ENCODE measurements at regions not wholly inside any gene's neighbourhood (a gene's known extent, or its start where the extent isn't known, plus 50 kb on each side); places are given as distances from the start of the nearest gene placed in this dataset.

GRCh38 chr10:10482613-10483012 lies 535.1 kb upstream of the CELF2 start:
- Histone ChIP-seq H3K18ac (ENCODE audit: low read depth, low read length) (no peak overlapping the region), H2BK5ac (ENCODE audit: low read depth, low read length, poor library complexity, severe bottlenecking) (no peak overlapping the region), H3K27ac (ENCODE audit: insufficient read depth, low read length) (no peak overlapping the region), H3K27me3 (ENCODE audit: control insufficient read depth, insufficient read depth, low read length) (no peaks in the 10 kb centered on the region), H3K14ac (replicated peaks; ENCODE audit: low read depth, low read length) (no peak overlapping the region), H4K20me1 (ENCODE audit: insufficient read depth, low read length) (no peaks in the 10 kb centered on the region), H3K56ac (ENCODE audit: extremely low read depth, insufficient read depth, low read length) (no peak overlapping the region), H3K4me1 (ENCODE audit: control insufficient read depth, insufficient read depth, low read length) (no peaks in the 10 kb centered on the region), H3K4me3 (ENCODE audit: insufficient read depth, low read depth, low read length) (no peak overlapping the region), H2AK5ac (ENCODE audit: low read depth, low read length) (no peak overlapping the region), H2BK15ac (ENCODE audit: low read depth, low read length) (no peak overlapping the region), H3K9me1 (ENCODE audit: insufficient read depth, low read length) (no peaks in the 10 kb centered on the region), H2AFZ (replicated peaks; ENCODE audit: low read length, poor library complexity) (no peak overlapping the region), H3K23ac (ENCODE audit: low read depth, low read length) (no peak overlapping the region), H3K36me3 (ENCODE audit: control insufficient read depth, insufficient read depth, low read length) (no peaks in the 10 kb centered on the region), H3K4me2 (ENCODE audit: low read depth, low read length) (no peak overlapping the region), H4K8ac (ENCODE audit: low read depth in 2 of 2, low read length in 2 of 2) (no peak overlapping the region), H3K79me1 (ENCODE audit: low read depth in 1 of 2, low read length in 2 of 2) (no peaks in the 10 kb centered on the region), H3K4ac (ENCODE audit: low read depth, low read length) (no peak overlapping the region), H4K91ac (ENCODE audit: insufficient read depth, low read depth, low read length) (no peak overlapping the region), H4K5ac (ENCODE audit: low read depth, low read length) (no peak overlapping the region), H2AK9ac (replicated peaks; ENCODE audit: low read depth, low read length, poor library complexity) (no peak overlapping the region), H2BK120ac (ENCODE audit: low read depth, low read length) (no peak overlapping the region), H3K9ac (ENCODE audit: low read depth, low read length) (no peak overlapping the region), H2BK20ac (ENCODE audit: low read depth, low read length) (no peak overlapping the region; the same call in 1 of the 2 replicates), H3K9me3 (ENCODE audit: control insufficient read depth, insufficient read depth, low read length) (no peaks in the 10 kb centered on the region)
- no peak for ATAC-seq (ENCODE audit: low read depth)
- no peak for DNase-seq
- 82% methylated on average over 2 of the region's 4 CpGs; no CpG with 5 or more reads in 1 of the 2 experiments for WGBS, 2 experiments (ENCODE audit: extremely low coverage in 2 of 2, insufficient read length in 1 of 2)
- intact Hi-C loops (cut with micrococcal nuclease) (no loop called here), in situ Hi-C loops (cut with MboI; ENCODE audit: low sequenced_read_pairs) (no loop called here), dilution Hi-C loops (cut with HindIII; ENCODE audit: low sequenced_read_pairs, unreplicated experiment) (no loop called here)
- TF ChIP-seq FOS (IDR thresholded peaks at IDR 0.05; ENCODE audit: low read depth, low read length) (no peak), ELK1 (IDR thresholded peaks at IDR 0.05; ENCODE audit: borderline replicate concordance, low read depth, low read length) (no peak), NFE2L2 (IDR thresholded peaks at IDR 0.05; ENCODE audit: low read depth, low read length) (no peak), MAZ (IDR thresholded peaks at IDR 0.05; ENCODE audit: borderline replicate concordance, low read depth, low read length) (no peak), POLR2A (IDR thresholded peaks at IDR 0.05; ENCODE audit: low read depth, low read length) (no peak), MAFK (IDR thresholded peaks at IDR 0.05; ENCODE audit: low read depth, low read length) (no peak), USF2 (IDR thresholded peaks at IDR 0.05; ENCODE audit: low read depth, low read length) (no peak), CEBPB (IDR thresholded peaks at IDR 0.05; ENCODE audit: low read depth, low read length) (no peak), MXI1 (IDR thresholded peaks at IDR 0.05; ENCODE audit: borderline replicate concordance, low read depth, low read length) (no peak), CHD1 (IDR thresholded peaks at IDR 0.05; ENCODE audit: low read depth, low read length) (no peak)
- no TSS peak for BruUV-seq (replicated peaks)
- ChIA-PET POLR2A (ENCODE audit: unreplicated experiment) (no interaction called here), CTCF (no interaction called here)

Measured in IMR-90 (cell line).